ENCODE measurements at regions not wholly inside any gene's neighbourhood (a gene's known extent, or its start where the extent isn't known, plus 50 kb on each side); places are given as distances from the start of the nearest gene placed in this dataset.

- H3K79me2 ChIP-seq (ENCODE audit: insufficient read depth, low read length), result no peaks in the 10 kb centered on the region
- ChIA-PET POLR2A (no interaction called here), CTCF (ENCODE audit: low intra/inter-chr PET ratio, low total read pairs) (no interaction called here)
- no peak overlapping the region for H3K9ac ChIP-seq (ENCODE audit: insufficient read depth, low read depth, low read length)
- FAIRE-seq (no peak), ATAC-seq (no peak), DNase-seq (ENCODE audit: low spot score) (no peak)
- H3K4me2 ChIP-seq (ENCODE audit: low read depth, low read length), result no peak overlapping the region
- H2AFZ ChIP-seq (ENCODE audit: low read length), result no peak overlapping the region
- no peaks in the 10 kb centered on the region for H3K9me3 ChIP-seq (ENCODE audit: low read length)
- H3K27ac ChIP-seq (ENCODE audit: extremely low read length, insufficient read depth, low read length), result no peak overlapping the region
- in situ Hi-C loops (cut with HindIII; ENCODE audit: extremely low pct_ligation_motif_present, low pct_unique_long_range_greater_than_20kb) (no loop called here), intact Hi-C loops (cut with micrococcal nuclease; ENCODE audit: unreplicated experiment) (no loop called here)
- BruUV-seq (replicated peaks), result no TSS peak
- TF ChIP-seq BHLHE40 (IDR thresholded peaks at IDR 0.05; ENCODE audit: low read length) (no peak), SKI (IDR thresholded peaks at IDR 0.05; ENCODE audit: partially characterized antibody) (no peak), FOXO1 (CRISPR knock-in tag; IDR thresholded peaks at IDR 0.05) (no peak), E2F1 (CRISPR knock-in tag; IDR thresholded peaks at IDR 0.05) (no peak)
- no peaks in the 10 kb centered on the region for H3K36me3 ChIP-seq (replicated peaks in 1 of 2; ENCODE audit: control insufficient read depth in 1 of 2, insufficient read depth in 2 of 2, low read length in 2 of 2)
- H4K20me1 ChIP-seq (ENCODE audit: insufficient read depth, low read length), result no peaks in the 10 kb centered on the region
- no peak overlapping the region for H3K4me3 ChIP-seq (replicated peaks in 1 of 3; ENCODE audit: insufficient read depth in 1 of 3, low read depth in 2 of 3, low read length in 3 of 3)
- no peaks in the 10 kb centered on the region for H3K27me3 ChIP-seq (ENCODE audit: control insufficient read depth in 1 of 2, insufficient read depth in 2 of 2, low read length in 2 of 2)
- no peaks in the 10 kb centered on the region for H3K4me1 ChIP-seq (ENCODE audit: insufficient read depth, low read length)
- 0% methylated on average over 2 of the region's 2 CpGs for WGBS (ENCODE audit: low lambda C conversion rate)
Observed at GRCh38 chrX:18045436-18045835, 175.2 kb downstream of the BEND2 start.

GRCh38 chrX:18042776-18043175, 177.9 kb downstream of the BEND2 start:
- H3K9ac ChIP-seq (ENCODE audit: insufficient read depth, low read depth, low read length), result no peak overlapping the region
- no peak overlapping the region for H3K27ac ChIP-seq (ENCODE audit: extremely low read length, insufficient read depth, low read length)
- DNase-seq (ENCODE audit: low spot score) (no peak), FAIRE-seq (no peak), ATAC-seq (no peak)
- H3K4me2 ChIP-seq (ENCODE audit: low read depth, low read length), result no peak overlapping the region
- no peaks in the 10 kb centered on the region for H4K20me1 ChIP-seq (ENCODE audit: insufficient read depth, low read length)
- no peak overlapping the region for H3K4me3 ChIP-seq (replicated peaks in 1 of 3; ENCODE audit: insufficient read depth in 1 of 3, low read depth in 2 of 3, low read length in 3 of 3)
- POLR2A ChIA-PET, result no interaction called here
- CTCF ChIA-PET (ENCODE audit: low intra/inter-chr PET ratio, low total read pairs), result no interaction called here
- H2AFZ ChIP-seq (ENCODE audit: low read length), result no peak overlapping the region
- H3K36me3 ChIP-seq (replicated peaks in 1 of 2; ENCODE audit: control insufficient read depth in 1 of 2, insufficient read depth in 2 of 2, low read length in 2 of 2), result no peaks in the 10 kb centered on the region
- intact Hi-C loops (cut with micrococcal nuclease; ENCODE audit: unreplicated experiment) (no loop called here), in situ Hi-C loops (cut with HindIII; ENCODE audit: extremely low pct_ligation_motif_present, low pct_unique_long_range_greater_than_20kb) (no loop called here)
- no TSS peak for BruUV-seq (replicated peaks)
- WGBS (ENCODE audit: low lambda C conversion rate), result 13% methylated on average over 3 of the region's 5 CpGs
- H3K79me2 ChIP-seq (ENCODE audit: insufficient read depth, low read length), result no peaks in the 10 kb centered on the region
- no peaks in the 10 kb centered on the region for H3K9me3 ChIP-seq (ENCODE audit: low read length)
- no peaks in the 10 kb centered on the region for H3K4me1 ChIP-seq (ENCODE audit: insufficient read depth, low read length)
- no peaks in the 10 kb centered on the region for H3K27me3 ChIP-seq (ENCODE audit: control insufficient read depth in 1 of 2, insufficient read depth in 2 of 2, low read length in 2 of 2)
- peak; percentile 53; the same call in 1 of the 2 replicates for TF ChIP-seq RAD51 (IDR thresholded peaks at IDR 0.05; ENCODE audit: borderline replicate concordance)
- TF ChIP-seq ZNF367 (CRISPR knock-in tag; IDR thresholded peaks at IDR 0.05; ENCODE audit: borderline replicate concordance), result no peak
- peak; percentile 31; the same call in 1 of the 2 replicates for TF ChIP-seq USF2 (IDR thresholded peaks at IDR 0.05; ENCODE audit: low read depth, low read length)
- no peak for TF ChIP-seq USF2 (CRISPR knock-in tag; IDR thresholded peaks at IDR 0.05; ENCODE audit: borderline replicate concordance)
- no peak for TF ChIP-seq ARID5B (CRISPR knock-in tag; IDR thresholded peaks at IDR 0.05)
- TF ChIP-seq ZBTB3 (CRISPR knock-in tag; IDR thresholded peaks at IDR 0.05; ENCODE audit: borderline replicate concordance, low read depth), result no peak
- TF ChIP-seq ARID3A (IDR thresholded peaks at IDR 0.05; ENCODE audit: low read depth, low read length), result no peak
